Omental fat pad (tissue), 3 donors: ENCODE measurements at regions not wholly inside any gene's neighbourhood (a gene's known extent, or its start where the extent isn't known, plus 50 kb on each side); places are given as distances from the start of the nearest gene placed in this dataset.

ENCODE experiments used
- ATAC-seq: fragments of 150-250 bp; one replicate; pipeline ENCODE4 v1.9.1; 2016; ENCODE audit warnings: mild to moderate bottlenecking, moderate library complexity; ENCODE audit not compliant: low FRiP score
- DNase-seq: peaks from one replicate; pipeline ENCODE4 v3.0.0-alpha.2; 2019; ENCODE audit warnings: low spot score
- TF ChIP-seq, protein P1 (sequence below), 3 donors: fragments of 450-650 bp; IDR thresholded peaks; one replicate each; pipeline ENCODE4 v1.5.1; 2016 to 2017; ENCODE audit warnings: antibody characterized with exemption in 3 of 3, mild to moderate bottlenecking in 3 of 3, moderate library complexity in 2 of 3

- TF ChIP-seq, protein P1, sequence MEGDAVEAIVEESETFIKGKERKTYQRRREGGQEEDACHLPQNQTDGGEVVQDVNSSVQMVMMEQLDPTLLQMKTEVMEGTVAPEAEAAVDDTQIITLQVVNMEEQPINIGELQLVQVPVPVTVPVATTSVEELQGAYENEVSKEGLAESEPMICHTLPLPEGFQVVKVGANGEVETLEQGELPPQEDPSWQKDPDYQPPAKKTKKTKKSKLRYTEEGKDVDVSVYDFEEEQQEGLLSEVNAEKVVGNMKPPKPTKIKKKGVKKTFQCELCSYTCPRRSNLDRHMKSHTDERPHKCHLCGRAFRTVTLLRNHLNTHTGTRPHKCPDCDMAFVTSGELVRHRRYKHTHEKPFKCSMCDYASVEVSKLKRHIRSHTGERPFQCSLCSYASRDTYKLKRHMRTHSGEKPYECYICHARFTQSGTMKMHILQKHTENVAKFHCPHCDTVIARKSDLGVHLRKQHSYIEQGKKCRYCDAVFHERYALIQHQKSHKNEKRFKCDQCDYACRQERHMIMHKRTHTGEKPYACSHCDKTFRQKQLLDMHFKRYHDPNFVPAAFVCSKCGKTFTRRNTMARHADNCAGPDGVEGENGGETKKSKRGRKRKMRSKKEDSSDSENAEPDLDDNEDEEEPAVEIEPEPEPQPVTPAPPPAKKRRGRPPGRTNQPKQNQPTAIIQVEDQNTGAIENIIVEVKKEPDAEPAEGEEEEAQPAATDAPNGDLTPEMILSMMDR (IDR thresholded peaks at IDR 0.05), result no peak
- DNase-seq (no peak), ATAC-seq (no peak)
Measured at GRCh38 chr3:43994657-43995546, 246.8 kb upstream of the TOPAZ1 start.

DNA sequence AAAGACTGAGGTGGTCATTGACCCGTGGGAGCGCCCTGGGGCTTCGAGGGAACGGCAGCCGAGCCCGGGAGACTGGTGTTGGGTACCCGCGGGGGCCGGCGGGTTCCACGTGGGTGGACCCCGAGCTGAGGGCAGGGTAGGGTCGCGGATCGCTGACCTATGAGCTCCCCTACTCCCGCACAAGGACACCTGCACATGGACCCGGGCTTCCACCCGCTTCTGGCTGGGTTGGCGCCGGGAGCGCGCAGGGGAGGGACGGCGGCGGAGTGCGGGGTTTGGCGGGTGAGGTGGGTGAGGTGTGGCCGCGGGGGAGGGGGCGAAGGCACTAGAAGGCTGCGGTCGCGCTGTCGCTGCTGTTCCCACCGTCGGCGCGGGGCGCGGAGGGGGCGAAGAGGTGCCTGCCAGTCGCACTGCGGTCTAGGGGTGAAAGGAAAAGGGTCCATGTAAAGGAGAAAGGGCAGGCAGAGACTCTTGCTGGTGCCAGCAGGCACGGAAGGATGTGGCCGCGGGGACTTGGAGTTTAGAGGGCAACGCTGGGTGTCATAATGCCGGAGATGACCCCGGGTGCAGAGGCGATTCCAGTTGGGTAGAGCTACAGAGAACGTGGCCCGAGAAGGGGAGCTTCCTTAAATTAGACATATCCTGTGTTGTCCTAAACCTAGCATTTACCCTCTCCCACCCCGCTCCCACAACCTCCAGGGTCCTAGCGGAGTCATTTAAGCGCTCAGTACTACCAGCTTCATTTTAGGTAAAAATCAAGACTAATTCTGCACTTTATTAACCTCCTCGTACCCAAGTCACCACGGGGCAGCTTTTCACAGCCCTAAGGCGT, 245.9 kb upstream of the TOPAZ1 start:
- ATAC-seq, result no peak
- no peak for DNase-seq
- TF ChIP-seq, protein P1 (IDR thresholded peaks at IDR 0.05), result no peak

GRCh38 chr3:43996379-43997301, 245.0 kb upstream of the TOPAZ1 start:
- TF ChIP-seq, protein P1 (IDR thresholded peaks at IDR 0.05), result no peak
- ATAC-seq (no peak), DNase-seq (no peak)

- ATAC-seq (no peak), DNase-seq (no peak)
- TF ChIP-seq, protein P1 (IDR thresholded peaks at IDR 0.05), result no peak
Measured at GRCh38 chr3:43997316-43997715, 244.4 kb upstream of the TOPAZ1 start.

GRCh38 chr3:43997788-43998369, 243.8 kb upstream of the TOPAZ1 start:
- ATAC-seq (no peak), DNase-seq (no peak)
- TF ChIP-seq, protein P1 (IDR thresholded peaks at IDR 0.05), result no peak

GRCh38 chr3:43998370-43998835, 243.3 kb upstream of the TOPAZ1 start:
- ATAC-seq (no peak), DNase-seq (no peak)
- TF ChIP-seq, protein P1 (IDR thresholded peaks at IDR 0.05), result no peak
